CD4-positive, CD25-positive, alpha-beta regulatory T cell (primary cell): ENCODE measurements at regions not wholly inside any gene's neighbourhood (a gene's known extent, or its start where the extent isn't known, plus 50 kb on each side); places are given as distances from the start of the nearest gene placed in this dataset.

Experiments used
- ATAC-seq, 2 donors: fragments of 150-1000 bp; cut with Tn5 transposase; one replicate each; pipeline ENCODE4 v1.10.0; 2021; ENCODE audit warnings: low read depth in 2 of 2, moderate number of reproducible peaks in 2 of 2, moderate library complexity in 1 of 2
- DNase-seq, 3 donors: peaks; one replicate each; pipeline versions ENCODE4 v3.0.0 to v3.0.0-alpha.2; 2012 to 2022; ENCODE audit warnings: mixed read lengths in 1 of 3
- H3K27ac ChIP-seq: one replicate; pipeline ENCODE4 v1.7.0; 2013; ENCODE audit warnings: mild to moderate bottlenecking, low read length; ENCODE audit not compliant: insufficient read depth, poor library complexity, severe bottlenecking
- H3K27me3 ChIP-seq: one replicate; pipeline ENCODE4 v1.7.0; 2013; ENCODE audit warnings: low read length; ENCODE audit not compliant: control insufficient read depth, insufficient read depth
- H3K36me3 ChIP-seq: one replicate; pipeline ENCODE4 v1.7.0; 2013; ENCODE audit warnings: mild to moderate bottlenecking, low read length, moderate library complexity; ENCODE audit not compliant: control insufficient read depth, insufficient read depth
- H3K4me1 ChIP-seq: 2 replicates; pipeline ENCODE4 v1.7.0; 2013; ENCODE audit warnings: mild to moderate bottlenecking, low read length; ENCODE audit not compliant: insufficient read depth, control insufficient read depth, poor library complexity, severe bottlenecking
- H3K4me3 ChIP-seq: one replicate; pipeline ENCODE4 v1.7.0; 2013; ENCODE audit warnings: low read depth, mild to moderate bottlenecking, low read length, moderate library complexity
- H3K9me3 ChIP-seq, 2 experiments: 1 replicate in 1 of 2; 2 replicates in 1 of 2; pipeline ENCODE4 v1.7.0; 2013; ENCODE audit warnings: low read length in 2 of 2, mild to moderate bottlenecking in 1 of 2, moderate library complexity in 1 of 2; ENCODE audit not compliant: control insufficient read depth in 2 of 2
- H3K27ac Mint-ChIP-seq, 3 donors: one replicate each; pipeline ENCODE4 v1.8.0; 2020 to 2022; ENCODE audit warnings: mild to moderate bottlenecking in 3 of 3, mixed read lengths in 3 of 3, moderate library complexity in 2 of 3
- H3K27me3 Mint-ChIP-seq: one replicate; pipeline ENCODE4 v1.8.0; 2022; ENCODE audit warnings: mild to moderate bottlenecking, mixed read lengths
- H3K36me3 Mint-ChIP-seq: one replicate; pipeline ENCODE4 v1.8.0; 2020; ENCODE audit warnings: mixed read lengths
- H3K4me1 Mint-ChIP-seq, 4 donors: one replicate each; pipeline ENCODE4 v1.8.0; 2020 to 2022; ENCODE audit warnings: mixed read lengths in 4 of 4, mild to moderate bottlenecking in 1 of 4
- H3K4me3 Mint-ChIP-seq, 4 donors: one replicate each; pipeline ENCODE4 v1.8.0; 2020 to 2022; ENCODE audit warnings: mild to moderate bottlenecking in 4 of 4, mixed read lengths in 4 of 4, moderate library complexity in 3 of 4
- H3K9me3 Mint-ChIP-seq, 7 donors: one replicate each; pipeline ENCODE4 v1.8.0; 2020 to 2022; ENCODE audit warnings: mixed read lengths in 7 of 7, mild to moderate bottlenecking in 3 of 7, moderate library complexity in 2 of 7

- Mint-ChIP-seq H3K4me1 (no peaks in the 10 kb centered on the region), H3K36me3 (no peaks in the 10 kb centered on the region), H3K9me3 (peaks cover 2 to 17% (median 10%) of the 10 kb centered on the region in 7 donors), H3K27me3 (no peaks in the 10 kb centered on the region), H3K4me3 (no peak overlapping the region), H3K27ac (no peak overlapping the region)
- no peaks in the 10 kb centered on the region for H3K36me3 ChIP-seq
- no peak overlapping the region for H3K27ac ChIP-seq
- H3K4me3 ChIP-seq, result no peak overlapping the region
- ATAC-seq (no peak), DNase-seq (no peak)
- no peaks in the 10 kb centered on the region for H3K9me3 ChIP-seq
- no peaks in the 10 kb centered on the region for H3K27me3 ChIP-seq
- no peaks in the 10 kb centered on the region for H3K4me1 ChIP-seq
Measured at GRCh38 chr1:191396622-191397021, 761.6 kb upstream of the RGS18 start.

DNA sequence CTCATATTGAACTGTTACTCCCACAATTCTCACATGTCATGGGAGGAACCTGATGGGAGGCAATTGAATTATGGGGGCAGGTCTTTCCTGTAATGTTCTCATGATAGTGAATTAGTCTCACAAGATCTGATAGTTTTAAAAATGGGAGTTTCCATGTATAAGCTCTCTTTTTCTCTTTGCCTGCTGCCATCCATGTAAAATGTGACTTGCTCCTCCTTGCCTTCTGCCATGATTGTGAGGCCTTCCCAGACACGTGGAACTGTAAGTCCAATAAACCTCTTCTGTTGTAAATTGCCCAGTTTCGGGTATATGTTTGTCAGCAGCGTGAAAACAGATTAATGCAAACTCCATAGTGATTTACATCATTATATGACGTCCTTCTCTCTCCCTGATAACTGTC, 759.7 kb upstream of the RGS18 start:
- no peak for DNase-seq
- no peaks in the 10 kb centered on the region for H3K4me1 Mint-ChIP-seq
- no peaks in the 10 kb centered on the region for H3K27me3 Mint-ChIP-seq
- Histone ChIP-seq H3K27ac (no peak overlapping the region), H3K36me3 (no peaks in the 10 kb centered on the region), H3K4me1 (no peaks in the 10 kb centered on the region), H3K27me3 (no peaks in the 10 kb centered on the region), H3K9me3 (no peaks in the 10 kb centered on the region), H3K4me3 (no peak overlapping the region)
- peaks cover 2 to 19% (median 10%) of the 10 kb centered on the region in 7 donors for H3K9me3 Mint-ChIP-seq
- peak overlapping the region in 1 of 3 donors; percentile 14 for H3K27ac Mint-ChIP-seq
- ATAC-seq, result no peak
- H3K4me3 Mint-ChIP-seq, result no peak overlapping the region
- H3K36me3 Mint-ChIP-seq, result no peaks in the 10 kb centered on the region

GRCh38 chr1:191405417-191405816, 752.8 kb upstream of the RGS18 start:
- no peak overlapping the region for H3K27ac Mint-ChIP-seq
- DNase-seq (no peak), ATAC-seq (no peak)
- H3K4me3 Mint-ChIP-seq, result no peak overlapping the region
- Histone ChIP-seq H3K4me1 (no peaks in the 10 kb centered on the region), H3K4me3 (no peak overlapping the region), H3K27me3 (no peaks in the 10 kb centered on the region), H3K36me3 (no peaks in the 10 kb centered on the region), H3K27ac (no peak overlapping the region), H3K9me3 (no peaks in the 10 kb centered on the region)
- H3K36me3 Mint-ChIP-seq, result no peaks in the 10 kb centered on the region
- H3K4me1 Mint-ChIP-seq, result no peaks in the 10 kb centered on the region
- H3K27me3 Mint-ChIP-seq, result no peaks in the 10 kb centered on the region
- peaks cover 2 to 22% (median 5%) of the 10 kb centered on the region in 7 donors for H3K9me3 Mint-ChIP-seq

DNA sequence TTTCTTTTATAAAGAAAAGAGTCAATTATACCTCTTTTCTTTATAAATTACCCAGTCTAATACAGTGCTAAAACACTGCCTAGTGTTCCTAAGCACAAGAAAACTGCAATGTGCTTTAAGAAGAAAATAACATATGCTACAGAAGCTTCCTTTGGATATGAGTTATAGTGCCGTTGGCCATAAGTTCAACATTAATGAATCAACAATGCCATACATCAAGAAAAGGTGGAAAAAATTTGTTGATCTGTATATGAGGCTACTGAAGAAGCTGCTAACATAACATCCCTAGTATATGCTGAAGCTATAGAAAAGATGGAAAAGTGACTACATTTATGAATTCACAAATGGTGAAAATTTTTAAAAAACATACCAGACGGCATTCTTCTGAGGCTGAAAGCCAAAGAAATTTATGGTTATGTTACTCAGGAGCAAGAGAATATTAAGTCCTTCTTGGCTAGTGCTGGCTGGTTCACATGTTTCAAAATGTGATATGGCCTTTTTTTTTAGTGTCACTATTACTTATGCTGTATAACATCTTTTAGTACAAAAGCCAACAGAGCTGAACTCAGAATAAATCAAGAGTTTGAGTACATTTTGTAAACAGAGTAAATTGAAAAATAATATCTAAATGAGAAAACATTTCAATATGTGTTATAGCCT, 743.2 kb upstream of the RGS18 start:
- Histone ChIP-seq H3K36me3 (no peaks in the 10 kb centered on the region), H3K4me1 (no peaks in the 10 kb centered on the region), H3K9me3 (no peaks in the 10 kb centered on the region), H3K27ac (no peak overlapping the region), H3K4me3 (no peak overlapping the region), H3K27me3 (no peaks in the 10 kb centered on the region)
- DNase-seq, result no peak
- no peak overlapping the region for H3K4me3 Mint-ChIP-seq
- no peaks in the 10 kb centered on the region for H3K4me1 Mint-ChIP-seq
- H3K27me3 Mint-ChIP-seq, result no peaks in the 10 kb centered on the region
- H3K27ac Mint-ChIP-seq, result no peak overlapping the region
- no peak for ATAC-seq
- no peaks in the 10 kb centered on the region for H3K36me3 Mint-ChIP-seq
- peaks cover 0 to 6% (median 3%) of the 10 kb centered on the region in 7 donors for H3K9me3 Mint-ChIP-seq

DNA sequence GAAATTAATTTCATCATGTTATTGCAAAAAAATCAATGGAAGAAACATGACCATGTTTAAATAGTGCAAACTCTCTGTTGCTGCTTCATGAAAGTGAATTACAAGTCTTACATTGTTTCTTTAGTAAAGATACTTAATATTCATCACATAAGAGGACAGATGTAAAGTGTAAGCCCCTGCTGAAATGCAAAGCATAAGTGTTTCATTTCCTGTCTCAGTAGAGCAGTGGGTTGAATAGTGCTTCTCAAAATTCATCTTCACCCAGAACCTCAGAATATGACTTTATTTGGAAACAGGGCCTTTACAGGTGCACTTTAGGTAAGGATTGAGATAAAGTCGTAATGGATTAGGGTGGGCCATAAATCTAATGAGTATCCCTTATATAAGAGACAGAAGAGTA, 738.4 kb upstream of the RGS18 start:
- H3K4me3 Mint-ChIP-seq, result no peak overlapping the region
- Histone ChIP-seq H3K36me3 (no peaks in the 10 kb centered on the region), H3K4me3 (no peak overlapping the region), H3K4me1 (no peaks in the 10 kb centered on the region), H3K27ac (no peak overlapping the region), H3K27me3 (no peaks in the 10 kb centered on the region), H3K9me3 (no peaks in the 10 kb centered on the region)
- no peaks in the 10 kb centered on the region for H3K4me1 Mint-ChIP-seq
- ATAC-seq, result no peak
- H3K36me3 Mint-ChIP-seq, result no peaks in the 10 kb centered on the region
- no peak overlapping the region for H3K27ac Mint-ChIP-seq
- no peak for DNase-seq
- peaks cover 0 to 8% (median 0%) of the 10 kb centered on the region in 7 donors for H3K9me3 Mint-ChIP-seq
- H3K27me3 Mint-ChIP-seq, result no peaks in the 10 kb centered on the region

DNA sequence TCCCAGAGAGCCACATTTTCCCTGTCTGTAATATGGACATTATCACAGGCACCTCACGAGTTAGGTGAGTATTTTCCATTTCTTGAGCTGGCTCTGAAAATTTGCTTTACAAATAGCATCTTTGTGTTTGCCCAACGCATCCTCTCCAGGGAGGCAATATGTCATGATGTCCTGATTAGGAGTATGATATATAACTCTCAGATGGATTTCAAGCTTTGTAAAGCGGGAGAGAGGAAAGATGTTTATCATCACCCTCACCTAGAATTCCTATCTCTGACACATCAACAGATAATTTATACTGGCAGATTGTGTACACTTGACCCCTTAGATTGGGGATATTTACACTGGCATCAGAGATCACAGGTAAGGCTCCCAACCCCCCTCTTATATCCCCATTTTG, 730.7 kb upstream of the RGS18 start:
- H3K27me3 ChIP-seq, result no peaks in the 10 kb centered on the region
- no peaks in the 10 kb centered on the region for H3K4me1 ChIP-seq
- ATAC-seq, result no peak

GRCh38 chr1:191432817-191433216, 725.4 kb upstream of the RGS18 start:
- H3K4me1 ChIP-seq, result no peaks in the 10 kb centered on the region
- Mint-ChIP-seq H3K9me3 (peaks cover 1 to 34% (median 4%) of the 10 kb centered on the region in 7 donors), H3K27ac (no peak overlapping the region), H3K36me3 (no peaks in the 10 kb centered on the region), H3K4me1 (no peaks in the 10 kb centered on the region), H3K27me3 (no peaks in the 10 kb centered on the region), H3K4me3 (no peak overlapping the region)
- H3K27me3 ChIP-seq, result no peaks in the 10 kb centered on the region
- no peak overlapping the region for H3K4me3 ChIP-seq
- H3K9me3 ChIP-seq, result peaks cover 0 to 8% of the 10 kb centered on the region in 2 experiments
- no peak overlapping the region for H3K27ac ChIP-seq
- H3K36me3 ChIP-seq, result no peaks in the 10 kb centered on the region
- DNase-seq, result no peak
- no peak for ATAC-seq

More for the DNA sequence above, 730.7 kb upstream of the RGS18 start:
- Histone ChIP-seq H3K4me3 (no peak overlapping the region), H3K9me3 (peaks cover 2 to 11% of the 10 kb centered on the region in 2 experiments), H3K36me3 (no peaks in the 10 kb centered on the region), H3K27ac (no peak overlapping the region)
- no peak overlapping the region for H3K4me3 Mint-ChIP-seq
- H3K9me3 Mint-ChIP-seq, result peaks cover 0 to 17% (median 5%) of the 10 kb centered on the region in 7 donors
- no peak for DNase-seq
- H3K27ac Mint-ChIP-seq, result no peak overlapping the region
- H3K36me3 Mint-ChIP-seq, result no peaks in the 10 kb centered on the region
- H3K27me3 Mint-ChIP-seq, result no peaks in the 10 kb centered on the region
- H3K4me1 Mint-ChIP-seq, result no peaks in the 10 kb centered on the region

- Mint-ChIP-seq H3K27me3 (no peaks in the 10 kb centered on the region), H3K9me3 (peaks cover 0 to 45% (median 8%) of the 10 kb centered on the region in 7 donors), H3K4me1 (no peaks in the 10 kb centered on the region), H3K4me3 (no peak overlapping the region), H3K36me3 (no peaks in the 10 kb centered on the region), H3K27ac (no peak overlapping the region)
- Histone ChIP-seq H3K27me3 (no peaks in the 10 kb centered on the region), H3K4me1 (no peaks in the 10 kb centered on the region), H3K4me3 (no peak overlapping the region), H3K27ac (no peak overlapping the region), H3K36me3 (no peaks in the 10 kb centered on the region), H3K9me3 (no peaks in the 10 kb centered on the region)
- ATAC-seq (no peak), DNase-seq (no peak)
Measured at GRCh38 chr1:191438979-191439378, 719.3 kb upstream of the RGS18 start.
